Nephron progenitor cell (in vitro differentiated cells): ENCODE measurements at regions not wholly inside any gene's neighbourhood (a gene's known extent, or its start where the extent isn't known, plus 50 kb on each side); places are given as distances from the start of the nearest gene placed in this dataset.

Experiments used
- DNase-seq: peaks from one replicate; pipeline ENCODE4 v3.0.0; 2021
- H3K27ac Mint-ChIP-seq: 2 replicates; pipeline ENCODE4 v1.8.0; 2021; ENCODE audit warnings: mild to moderate bottlenecking, moderate library complexity, mixed read lengths
- H3K27me3 Mint-ChIP-seq: 2 replicates; pipeline ENCODE4 v1.8.0; 2021; ENCODE audit warnings: mild to moderate bottlenecking, low read depth, mixed read lengths; ENCODE audit not compliant: poor library complexity
- H3K36me3 Mint-ChIP-seq: 2 replicates; pipeline ENCODE4 v1.8.0; 2021; ENCODE audit warnings: low read depth, mixed read lengths
- H3K4me1 Mint-ChIP-seq: 2 replicates; pipeline ENCODE4 v1.8.0; 2021; ENCODE audit warnings: mixed read lengths
- H3K4me3 Mint-ChIP-seq: 2 replicates; pipeline ENCODE4 v1.8.0; 2021; ENCODE audit warnings: mild to moderate bottlenecking, moderate library complexity, mixed read lengths
- H3K9me3 Mint-ChIP-seq: 2 replicates; pipeline ENCODE4 v1.8.0; 2021; ENCODE audit warnings: mild to moderate bottlenecking, moderate library complexity, mixed read lengths
- TF ChIP-seq, protein P1 (sequence below): fragments of 200-600 bp; sonication (generic); IDR thresholded peaks from 2 replicates; pipeline ENCODE4 v1.5.0; 2021; ENCODE audit warnings: antibody characterized with exemption

DNA sequence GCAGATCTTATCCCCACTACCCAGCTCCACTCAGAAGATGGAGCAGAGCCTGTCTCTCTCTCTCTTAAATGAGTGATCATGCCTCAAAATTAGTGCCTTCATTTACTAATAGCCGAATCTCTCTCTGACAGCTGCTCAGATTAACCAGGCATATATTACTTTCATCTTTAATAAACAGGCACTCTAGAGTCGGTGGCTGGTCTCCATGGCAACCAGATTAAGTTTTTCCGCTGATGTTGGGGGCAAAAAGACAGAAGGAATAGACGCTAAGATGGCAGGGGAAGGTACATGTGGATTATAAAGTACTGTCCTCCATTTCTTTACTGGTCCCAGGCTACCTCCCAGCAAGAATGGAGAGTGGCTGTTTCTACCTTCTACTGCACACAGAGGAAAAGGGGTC, 121.6 kb downstream of the QRSL1 start:
- TF ChIP-seq, protein P1, sequence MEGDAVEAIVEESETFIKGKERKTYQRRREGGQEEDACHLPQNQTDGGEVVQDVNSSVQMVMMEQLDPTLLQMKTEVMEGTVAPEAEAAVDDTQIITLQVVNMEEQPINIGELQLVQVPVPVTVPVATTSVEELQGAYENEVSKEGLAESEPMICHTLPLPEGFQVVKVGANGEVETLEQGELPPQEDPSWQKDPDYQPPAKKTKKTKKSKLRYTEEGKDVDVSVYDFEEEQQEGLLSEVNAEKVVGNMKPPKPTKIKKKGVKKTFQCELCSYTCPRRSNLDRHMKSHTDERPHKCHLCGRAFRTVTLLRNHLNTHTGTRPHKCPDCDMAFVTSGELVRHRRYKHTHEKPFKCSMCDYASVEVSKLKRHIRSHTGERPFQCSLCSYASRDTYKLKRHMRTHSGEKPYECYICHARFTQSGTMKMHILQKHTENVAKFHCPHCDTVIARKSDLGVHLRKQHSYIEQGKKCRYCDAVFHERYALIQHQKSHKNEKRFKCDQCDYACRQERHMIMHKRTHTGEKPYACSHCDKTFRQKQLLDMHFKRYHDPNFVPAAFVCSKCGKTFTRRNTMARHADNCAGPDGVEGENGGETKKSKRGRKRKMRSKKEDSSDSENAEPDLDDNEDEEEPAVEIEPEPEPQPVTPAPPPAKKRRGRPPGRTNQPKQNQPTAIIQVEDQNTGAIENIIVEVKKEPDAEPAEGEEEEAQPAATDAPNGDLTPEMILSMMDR: no peak
- H3K4me3 Mint-ChIP-seq: no peak overlapping the region
- no peaks in the 10 kb centered on the region for H3K9me3 Mint-ChIP-seq
- DNase-seq: no peak
- H3K4me1 Mint-ChIP-seq: peaks cover 21% of the 10 kb centered on the region
- H3K36me3 Mint-ChIP-seq: no peaks in the 10 kb centered on the region
- no peak overlapping the region for H3K27ac Mint-ChIP-seq
- no peaks in the 10 kb centered on the region for H3K27me3 Mint-ChIP-seq

DNA sequence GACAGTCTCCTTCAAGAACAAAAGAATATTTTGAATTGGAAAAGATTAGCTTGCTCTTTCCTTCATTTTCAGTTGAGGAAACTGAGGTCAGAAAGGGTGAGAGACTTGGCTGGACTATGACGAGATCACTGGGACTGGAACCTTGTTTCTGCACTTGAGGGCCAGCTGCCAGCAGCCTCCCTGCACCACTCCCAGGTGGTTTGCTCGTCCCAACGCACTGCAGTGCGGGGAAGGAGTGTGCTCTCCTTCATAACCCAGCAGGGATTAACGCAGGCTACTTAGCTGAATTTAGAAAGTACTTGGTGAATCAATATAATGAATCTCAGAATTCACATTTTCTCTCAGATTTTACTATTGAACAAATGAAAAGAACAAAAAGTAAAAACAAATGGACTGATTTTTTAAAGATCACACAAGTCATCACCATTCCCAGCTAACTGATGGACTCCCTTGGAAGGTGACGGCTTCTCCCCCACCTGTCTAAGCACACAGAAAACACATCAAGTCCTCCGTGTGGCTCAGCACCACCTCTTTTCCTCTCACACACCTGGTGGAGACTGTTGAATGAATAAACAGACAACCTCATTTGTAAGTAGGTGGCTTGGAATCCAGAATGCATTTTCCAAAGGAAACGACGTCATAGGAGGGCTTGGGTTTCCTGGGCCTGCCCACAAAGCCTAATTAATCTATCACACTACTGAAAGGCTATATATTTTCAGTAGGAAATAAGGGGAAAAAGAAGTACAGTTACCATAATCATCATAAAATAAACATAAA, 121.0 kb downstream of the QRSL1 start:
- Mint-ChIP-seq H3K27ac (no peak overlapping the region), H3K4me3 (no peak overlapping the region), H3K9me3 (no peaks in the 10 kb centered on the region), H3K27me3 (no peaks in the 10 kb centered on the region), H3K4me1 (peaks cover 26% of the 10 kb centered on the region), H3K36me3 (no peaks in the 10 kb centered on the region)
- no peak for DNase-seq
- TF ChIP-seq, protein P1: no peak

DNA sequence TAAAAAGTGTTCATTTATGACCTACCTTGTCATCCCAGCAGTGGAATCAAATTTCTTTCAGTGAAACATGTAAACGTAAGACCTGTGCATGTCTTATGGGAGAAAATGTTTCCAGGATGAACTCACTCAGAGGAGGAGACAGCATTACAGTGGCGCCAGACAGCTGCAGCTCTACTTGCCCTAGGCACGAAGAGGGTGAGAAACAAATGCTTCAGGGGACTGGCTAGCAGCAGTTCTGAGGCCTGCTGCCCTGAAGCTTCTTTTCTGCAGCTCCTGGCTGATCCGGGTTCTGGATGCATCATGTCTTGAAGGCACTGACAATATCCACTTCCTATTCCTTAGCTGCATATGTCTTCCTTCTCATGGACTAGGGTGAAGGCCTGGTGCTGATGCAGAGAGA, 120.2 kb downstream of the QRSL1 start:
- Mint-ChIP-seq H3K4me1 (peaks cover 26% of the 10 kb centered on the region), H3K27ac (no peak overlapping the region), H3K4me3 (no peak overlapping the region)

GRCh38 chr6:106748547-106749207, 119.3 kb downstream of the QRSL1 start:
- peak overlapping the region; percentile 5 for H3K27ac Mint-ChIP-seq
- H3K27me3 Mint-ChIP-seq: no peaks in the 10 kb centered on the region
- H3K36me3 Mint-ChIP-seq: peaks cover 4% of the 10 kb centered on the region
- no peak overlapping the region for H3K4me3 Mint-ChIP-seq
- TF ChIP-seq, protein P1: peak; percentile 15
- H3K9me3 Mint-ChIP-seq: peaks cover 9% of the 10 kb centered on the region
- peaks cover 26% of the 10 kb centered on the region for H3K4me1 Mint-ChIP-seq
- no peak for DNase-seq

More for the DNA sequence above, 120.2 kb downstream of the QRSL1 start:
- peaks cover under 1% of the 10 kb centered on the region for H3K9me3 Mint-ChIP-seq
- no peaks in the 10 kb centered on the region for H3K27me3 Mint-ChIP-seq
- H3K36me3 Mint-ChIP-seq: no peaks in the 10 kb centered on the region
- DNase-seq: no peak
- TF ChIP-seq, protein P1: no peak

GRCh38 chr6:106747139-106747538, 117.8 kb downstream of the QRSL1 start:
- TF ChIP-seq, protein P1: no peak

More at GRCh38 chr6:106747139-106747538, 117.8 kb downstream of the QRSL1 start:
- Mint-ChIP-seq H3K9me3 (peaks cover 21% of the 10 kb centered on the region), H3K36me3 (peaks cover 4% of the 10 kb centered on the region), H3K4me1 (peaks cover 26% of the 10 kb centered on the region), H3K27me3 (no peaks in the 10 kb centered on the region), H3K4me3 (no peak overlapping the region), H3K27ac (no peak overlapping the region)
- DNase-seq: no peak
